ENCODE measurements at regions not wholly inside any gene's neighbourhood (a gene's known extent, or its start where the extent isn't known, plus 50 kb on each side); places are given as distances from the start of the nearest gene placed in this dataset.

GRCh38 chr4:184958923-184959210 is 59.4 kb upstream of the HELT start:
- no peak for TF ChIP-seq CTCF (IDR thresholded peaks at IDR 0.05)
- no peak for TF ChIP-seq POLR2A (IDR thresholded peaks at IDR 0.05)

Data from body of pancreas (tissue), 4 donors.